ENCODE measurements at regions not wholly inside any gene's neighbourhood (a gene's known extent, or its start where the extent isn't known, plus 50 kb on each side); places are given as distances from the start of the nearest gene placed in this dataset.

GRCh38 chr7:56291-56913 is 136.0 kb upstream of the FAM20C start (continued):
- TF ChIP-seq, protein P1, sequence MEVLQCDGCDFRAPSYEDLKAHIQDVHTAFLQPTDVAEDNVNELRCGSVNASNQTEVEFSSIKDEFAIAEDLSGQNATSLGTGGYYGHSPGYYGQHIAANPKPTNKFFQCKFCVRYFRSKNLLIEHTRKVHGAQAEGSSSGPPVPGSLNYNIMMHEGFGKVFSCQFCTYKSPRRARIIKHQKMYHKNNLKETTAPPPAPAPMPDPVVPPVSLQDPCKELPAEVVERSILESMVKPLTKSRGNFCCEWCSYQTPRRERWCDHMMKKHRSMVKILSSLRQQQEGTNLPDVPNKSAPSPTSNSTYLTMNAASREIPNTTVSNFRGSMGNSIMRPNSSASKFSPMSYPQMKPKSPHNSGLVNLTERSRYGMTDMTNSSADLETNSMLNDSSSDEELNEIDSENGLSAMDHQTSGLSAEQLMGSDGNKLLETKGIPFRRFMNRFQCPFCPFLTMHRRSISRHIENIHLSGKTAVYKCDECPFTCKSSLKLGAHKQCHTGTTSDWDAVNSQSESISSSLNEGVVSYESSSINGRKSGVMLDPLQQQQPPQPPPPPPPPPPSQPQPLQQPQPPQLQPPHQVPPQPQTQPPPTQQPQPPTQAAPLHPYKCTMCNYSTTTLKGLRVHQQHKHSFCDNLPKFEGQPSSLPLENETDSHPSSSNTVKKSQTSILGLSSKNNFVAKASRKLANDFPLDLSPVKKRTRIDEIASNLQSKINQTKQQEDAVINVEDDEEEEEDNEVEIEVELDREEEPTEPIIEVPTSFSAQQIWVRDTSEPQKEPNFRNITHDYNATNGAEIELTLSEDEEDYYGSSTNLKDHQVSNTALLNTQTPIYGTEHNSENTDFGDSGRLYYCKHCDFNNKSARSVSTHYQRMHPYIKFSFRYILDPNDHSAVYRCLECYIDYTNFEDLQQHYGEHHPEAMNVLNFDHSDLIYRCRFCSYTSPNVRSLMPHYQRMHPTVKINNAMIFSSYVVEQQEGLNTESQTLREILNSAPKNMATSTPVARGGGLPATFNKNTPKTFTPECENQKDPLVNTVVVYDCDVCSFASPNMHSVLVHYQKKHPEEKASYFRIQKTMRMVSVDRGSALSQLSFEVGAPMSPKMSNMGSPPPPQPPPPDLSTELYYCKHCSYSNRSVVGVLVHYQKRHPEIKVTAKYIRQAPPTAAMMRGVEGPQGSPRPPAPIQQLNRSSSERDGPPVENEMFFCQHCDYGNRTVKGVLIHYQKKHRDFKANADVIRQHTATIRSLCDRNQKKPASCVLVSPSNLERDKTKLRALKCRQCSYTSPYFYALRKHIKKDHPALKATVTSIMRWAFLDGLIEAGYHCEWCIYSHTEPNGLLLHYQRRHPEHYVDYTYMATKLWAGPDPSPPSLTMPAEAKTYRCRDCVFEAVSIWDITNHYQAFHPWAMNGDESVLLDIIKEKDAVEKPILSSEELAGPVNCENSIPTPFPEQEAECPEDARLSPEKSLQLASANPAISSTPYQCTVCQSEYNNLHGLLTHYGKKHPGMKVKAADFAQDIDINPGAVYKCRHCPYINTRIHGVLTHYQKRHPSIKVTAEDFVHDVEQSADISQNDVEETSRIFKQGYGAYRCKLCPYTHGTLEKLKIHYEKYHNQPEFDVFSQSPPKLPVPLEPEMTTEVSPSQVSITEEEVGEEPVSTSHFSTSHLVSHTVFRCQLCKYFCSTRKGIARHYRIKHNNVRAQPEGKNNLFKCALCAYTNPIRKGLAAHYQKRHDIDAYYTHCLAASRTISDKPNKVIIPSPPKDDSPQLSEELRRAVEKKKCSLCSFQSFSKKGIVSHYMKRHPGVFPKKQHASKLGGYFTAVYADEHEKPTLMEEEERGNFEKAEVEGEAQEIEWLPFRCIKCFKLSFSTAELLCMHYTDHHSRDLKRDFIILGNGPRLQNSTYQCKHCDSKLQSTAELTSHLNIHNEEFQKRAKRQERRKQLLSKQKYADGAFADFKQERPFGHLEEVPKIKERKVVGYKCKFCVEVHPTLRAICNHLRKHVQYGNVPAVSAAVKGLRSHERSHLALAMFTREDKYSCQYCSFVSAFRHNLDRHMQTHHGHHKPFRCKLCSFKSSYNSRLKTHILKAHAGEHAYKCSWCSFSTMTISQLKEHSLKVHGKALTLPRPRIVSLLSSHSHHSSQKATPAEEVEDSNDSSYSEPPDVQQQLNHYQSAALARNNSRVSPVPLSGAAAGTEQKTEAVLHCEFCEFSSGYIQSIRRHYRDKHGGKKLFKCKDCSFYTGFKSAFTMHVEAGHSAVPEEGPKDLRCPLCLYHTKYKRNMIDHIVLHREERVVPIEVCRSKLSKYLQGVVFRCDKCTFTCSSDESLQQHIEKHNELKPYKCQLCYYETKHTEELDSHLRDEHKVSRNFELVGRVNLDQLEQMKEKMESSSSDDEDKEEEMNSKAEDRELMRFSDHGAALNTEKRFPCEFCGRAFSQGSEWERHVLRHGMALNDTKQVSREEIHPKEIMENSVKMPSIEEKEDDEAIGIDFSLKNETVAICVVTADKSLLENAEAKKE (CRISPR knock-in tag; IDR thresholded peaks at IDR 0.05): no peak
- TF ChIP-seq ZNF114 (CRISPR knock-in tag; IDR thresholded peaks at IDR 0.05) (no peak), CREB1 (CRISPR knock-in tag; IDR thresholded peaks at IDR 0.05; ENCODE audit: low read depth) (no peak)

DNA sequence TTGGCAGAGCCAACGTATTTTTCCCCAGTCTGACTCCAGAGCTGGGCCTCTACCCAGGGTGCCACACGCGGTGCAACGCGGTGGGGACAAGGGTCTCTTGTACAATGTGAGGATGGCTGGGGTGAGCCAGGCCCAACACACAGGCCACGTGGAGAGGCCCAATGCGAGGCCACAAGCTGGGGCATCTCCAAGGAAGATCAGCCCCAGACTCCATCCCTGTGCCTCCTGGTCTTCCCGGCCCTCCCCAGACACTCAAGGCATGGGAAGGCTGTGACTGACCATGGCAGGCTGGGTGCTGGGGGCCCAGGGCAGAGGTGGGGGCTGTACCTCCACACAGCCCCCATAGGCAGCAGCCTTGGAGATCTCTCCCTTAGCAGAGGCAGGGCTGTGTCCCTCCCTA is 135.3 kb upstream of the FAM20C start:
- H3K4me2 ChIP-seq: no peak overlapping the region
- H3K4me3 Mint-ChIP-seq: no peak overlapping the region
- no peak for ATAC-seq
- H3K36me3 ChIP-seq (ENCODE audit: insufficient read depth): no peaks in the 10 kb centered on the region
- H3K9me2 ChIP-seq (ENCODE audit: insufficient read depth): peaks cover 6% of the 10 kb centered on the region; the same call in 1 of the 2 replicates
- no peaks in the 10 kb centered on the region for H3F3A ChIP-seq (replicated peaks; ENCODE audit: low read depth)
- H3K27me3 ChIP-seq (ENCODE audit: insufficient read depth): no peaks in the 10 kb centered on the region
- no peak overlapping the region for H2AFZ ChIP-seq
- H3K4me1 ChIP-seq (ENCODE audit: insufficient read depth): peaks cover 16% of the 10 kb centered on the region
- H3K36me3 Mint-ChIP-seq (ENCODE audit: low read depth): no peaks in the 10 kb centered on the region
- DNase-seq (ENCODE audit: low spot score): no peak
- H3K27me3 Mint-ChIP-seq (ENCODE audit: insufficient read depth, low read depth, poor library complexity): peaks cover 28% of the 10 kb centered on the region
- H3K79me2 ChIP-seq (replicated peaks; ENCODE audit: insufficient read depth): no peaks in the 10 kb centered on the region
- H3K9me3 Mint-ChIP-seq: no peaks in the 10 kb centered on the region; the same call in 1 of the 3 replicates
- H4K20me1 ChIP-seq (replicated peaks; ENCODE audit: insufficient read depth): no peaks in the 10 kb centered on the region
- H3K27ac ChIP-seq (ENCODE audit: low read depth): no peak overlapping the region
- no peak overlapping the region for H3K27ac Mint-ChIP-seq
- H3K4me1 Mint-ChIP-seq: peaks cover 27% of the 10 kb centered on the region
- no peak for TF ChIP-seq CREB1 (CRISPR knock-in tag; IDR thresholded peaks at IDR 0.05; ENCODE audit: low read depth)
- TF ChIP-seq CTCF (conservative IDR thresholded peaks at IDR 0.05; ENCODE audit: low read depth in 2 of 2): no peak
- no peak for TF ChIP-seq REST (IDR thresholded peaks at IDR 0.05; ENCODE audit: unreplicated experiment)
- TF ChIP-seq, protein P2, sequence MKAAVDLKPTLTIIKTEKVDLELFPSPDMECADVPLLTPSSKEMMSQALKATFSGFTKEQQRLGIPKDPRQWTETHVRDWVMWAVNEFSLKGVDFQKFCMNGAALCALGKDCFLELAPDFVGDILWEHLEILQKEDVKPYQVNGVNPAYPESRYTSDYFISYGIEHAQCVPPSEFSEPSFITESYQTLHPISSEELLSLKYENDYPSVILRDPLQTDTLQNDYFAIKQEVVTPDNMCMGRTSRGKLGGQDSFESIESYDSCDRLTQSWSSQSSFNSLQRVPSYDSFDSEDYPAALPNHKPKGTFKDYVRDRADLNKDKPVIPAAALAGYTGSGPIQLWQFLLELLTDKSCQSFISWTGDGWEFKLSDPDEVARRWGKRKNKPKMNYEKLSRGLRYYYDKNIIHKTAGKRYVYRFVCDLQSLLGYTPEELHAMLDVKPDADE (IDR thresholded peaks at IDR 0.05): no peak
- no peak for TF ChIP-seq ZNF114 (CRISPR knock-in tag; IDR thresholded peaks at IDR 0.05)
- no peak for TF ChIP-seq POLR2AphosphoS5 (IDR thresholded peaks at IDR 0.05; ENCODE audit: low read depth)
- TF ChIP-seq EZH2 (IDR thresholded peaks at IDR 0.05; ENCODE audit: low read depth, unreplicated experiment): no peak
- H3K4me3 ChIP-seq: no peak overlapping the region

Data from GM23338 (cell line).